Hepatocyte (in vitro differentiated cells): ENCODE measurements at regions not wholly inside any gene's neighbourhood (a gene's known extent, or its start where the extent isn't known, plus 50 kb on each side); places are given as distances from the start of the nearest gene placed in this dataset.

Experiments used
- CTCF ChIP-seq: fragments of 200-600 bp; sonication (generic); IDR thresholded peaks from 2 replicates; pipeline ENCODE4 v1.5.1; 2016; ENCODE audit warnings: antibody characterized with exemption, mild to moderate bottlenecking; ENCODE audit not compliant: poor library complexity
- EZH2 ChIP-seq: fragments of 200-600 bp; sonication (generic); IDR thresholded peaks from 2 replicates; pipeline ENCODE4 v1.6.1; 2016; ENCODE audit warnings: antibody characterized with exemption, mild to moderate bottlenecking, borderline replicate concordance
- EZH2phosphoT487 ChIP-seq: fragments of 200-600 bp; sonication (generic); IDR thresholded peaks from one replicate; pipeline ENCODE4 v1.6.1; 2018; ENCODE audit warnings: antibody characterized with exemption, mild to moderate bottlenecking, low read depth, moderate library complexity; ENCODE audit not compliant: unreplicated experiment, severe bottlenecking

GRCh38 chr3:16801698-16802097 is 83.1 kb upstream of the PLCL2 start:
- TF ChIP-seq EZH2phosphoT487 (no peak), CTCF (no peak), EZH2 (no peak)
